Osteocyte (in vitro differentiated cells): ENCODE measurements at regions not wholly inside any gene's neighbourhood (a gene's known extent, or its start where the extent isn't known, plus 50 kb on each side); places are given as distances from the start of the nearest gene placed in this dataset.

Source experiments
- DNase-seq: peaks from one replicate; pipeline ENCODE4 v3.0.0; 2021; ENCODE audit warnings: mixed read lengths; ENCODE audit not compliant: unreplicated experiment; ENCODE audit errors: extremely low spot score
- H3K27ac Mint-ChIP-seq: one replicate; pipeline ENCODE4 v1.8.0; 2021; ENCODE audit warnings: mild to moderate bottlenecking, mixed read lengths; ENCODE audit not compliant: unreplicated experiment
- H3K27me3 Mint-ChIP-seq: one replicate; pipeline ENCODE4 v1.8.0; 2021; ENCODE audit warnings: mixed read lengths; ENCODE audit not compliant: unreplicated experiment
- H3K36me3 Mint-ChIP-seq: one replicate; pipeline ENCODE4 v1.8.0; 2021; ENCODE audit warnings: mixed read lengths; ENCODE audit not compliant: unreplicated experiment
- H3K4me1 Mint-ChIP-seq: one replicate; pipeline ENCODE4 v1.8.0; 2021; ENCODE audit warnings: mixed read lengths; ENCODE audit not compliant: unreplicated experiment
- H3K4me3 Mint-ChIP-seq: one replicate; pipeline ENCODE4 v1.8.0; 2021; ENCODE audit warnings: mild to moderate bottlenecking, moderate library complexity, mixed read lengths; ENCODE audit not compliant: unreplicated experiment
- H3K9me3 Mint-ChIP-seq: one replicate; pipeline ENCODE4 v1.8.0; 2021; ENCODE audit warnings: mixed read lengths; ENCODE audit not compliant: unreplicated experiment
- CTCF ChIP-seq: fragments of 200-600 bp; sonication (generic); IDR thresholded peaks from 2 replicates; pipeline ENCODE4 v1.5.0; 2021; ENCODE audit warnings: antibody characterized with exemption, mild to moderate bottlenecking, moderate library complexity

GRCh38 chr12:4164188-4164558 lies 109.4 kb upstream of the CCND2 start:
- DNase-seq: peak; percentile 49
- no peak for TF ChIP-seq CTCF
- Mint-ChIP-seq H3K4me3 (peak overlapping the region; percentile 68), H3K4me1 (peaks cover 7% of the 10 kb centered on the region), H3K9me3 (no peaks in the 10 kb centered on the region), H3K36me3 (no peaks in the 10 kb centered on the region), H3K27ac (no peak overlapping the region), H3K27me3 (no peaks in the 10 kb centered on the region)

GRCh38 chr12:4161718-4162117 lies 111.8 kb upstream of the CCND2 start:
- Mint-ChIP-seq H3K27me3 (no peaks in the 10 kb centered on the region), H3K4me3 (no peak overlapping the region), H3K4me1 (peaks cover 7% of the 10 kb centered on the region), H3K36me3 (no peaks in the 10 kb centered on the region), H3K9me3 (no peaks in the 10 kb centered on the region), H3K27ac (no peak overlapping the region)
- DNase-seq: no peak
- no peak for TF ChIP-seq CTCF

- peaks cover 7% of the 10 kb centered on the region for H3K4me1 Mint-ChIP-seq
- no peak for TF ChIP-seq CTCF
- no peak for DNase-seq
- no peak overlapping the region for H3K4me3 Mint-ChIP-seq
- H3K9me3 Mint-ChIP-seq: no peaks in the 10 kb centered on the region
- H3K27ac Mint-ChIP-seq: no peak overlapping the region
- no peaks in the 10 kb centered on the region for H3K36me3 Mint-ChIP-seq
- H3K27me3 Mint-ChIP-seq: no peaks in the 10 kb centered on the region
Measured at GRCh38 chr12:4160314-4161040, 113.1 kb upstream of the CCND2 start.

- Mint-ChIP-seq H3K36me3 (no peaks in the 10 kb centered on the region), H3K27ac (no peak overlapping the region), H3K27me3 (no peaks in the 10 kb centered on the region), H3K9me3 (no peaks in the 10 kb centered on the region), H3K4me1 (peaks cover 5% of the 10 kb centered on the region), H3K4me3 (no peak overlapping the region)
- no peak for DNase-seq
- TF ChIP-seq CTCF: no peak
Measured at GRCh38 chr12:4159851-4160250, 113.7 kb upstream of the CCND2 start.

- H3K36me3 Mint-ChIP-seq: no peaks in the 10 kb centered on the region
- no peak for TF ChIP-seq CTCF
Measured at GRCh38 chr12:4158306-4158705, 115.3 kb upstream of the CCND2 start.

More at GRCh38 chr12:4158306-4158705, 115.3 kb upstream of the CCND2 start:
- no peaks in the 10 kb centered on the region for H3K27me3 Mint-ChIP-seq
- no peaks in the 10 kb centered on the region for H3K9me3 Mint-ChIP-seq
- H3K27ac Mint-ChIP-seq: no peak overlapping the region
- H3K4me1 Mint-ChIP-seq: no peaks in the 10 kb centered on the region
- DNase-seq: no peak
- H3K4me3 Mint-ChIP-seq: no peak overlapping the region
